H9 (cell line): ENCODE measurements at regions not wholly inside any gene's neighbourhood (a gene's known extent, or its start where the extent isn't known, plus 50 kb on each side); places are given as distances from the start of the nearest gene placed in this dataset.

Experiments
- DNase-seq: peaks from one replicate; pipeline ENCODE4 v3.0.0-alpha.2; 2017
- H2AFZ ChIP-seq: one replicate; pipeline ENCODE4 v1.6.1; 2013; ENCODE audit warnings: mild to moderate bottlenecking, low read length, control low read depth, moderate library complexity
- H2AK5ac ChIP-seq: 2 replicates; pipeline ENCODE4 v1.6.1; 2013; ENCODE audit warnings: low read length, control low read depth, mixed read lengths; ENCODE audit not compliant: insufficient read length
- H2BK120ac ChIP-seq: one replicate; pipeline ENCODE4 v1.6.1; 2013; ENCODE audit warnings: low read depth, mild to moderate bottlenecking, low read length, control low read depth, inconsistent platforms; ENCODE audit not compliant: poor library complexity, severe bottlenecking
- H2BK12ac ChIP-seq: 2 replicates; pipeline ENCODE4 v1.6.1; 2013; ENCODE audit warnings: low read length, control low read depth, mixed read lengths, low read depth; ENCODE audit not compliant: insufficient read length
- H2BK15ac ChIP-seq: 2 replicates; pipeline ENCODE4 v1.6.1; 2013; ENCODE audit warnings: low read depth, low read length, control low read depth
- H2BK20ac ChIP-seq: one replicate; pipeline ENCODE4 v1.6.1; 2013; ENCODE audit warnings: low read depth, mild to moderate bottlenecking, low read length, control low read depth, inconsistent platforms; ENCODE audit not compliant: poor library complexity, severe bottlenecking
- H2BK5ac ChIP-seq: 2 replicates; pipeline ENCODE4 v1.6.1; 2013; ENCODE audit warnings: low read length, control low read depth, mixed read lengths; ENCODE audit not compliant: insufficient read length
- H3K14ac ChIP-seq: 2 replicates; pipeline ENCODE4 v1.6.1; 2013; ENCODE audit warnings: low read length, control low read depth; ENCODE audit not compliant: insufficient read depth
- H3K18ac ChIP-seq: 2 replicates; pipeline ENCODE4 v1.6.1; 2013; ENCODE audit warnings: low read depth, mild to moderate bottlenecking, mixed read lengths, low read length, control low read depth; ENCODE audit not compliant: insufficient read length
- H3K23ac ChIP-seq: 2 replicates; pipeline ENCODE4 v1.6.1; 2013; ENCODE audit warnings: low read length, control low read depth, mixed read lengths, low read depth; ENCODE audit not compliant: insufficient read length
- H3K23me2 ChIP-seq: 2 replicates; pipeline ENCODE4 v1.6.1; 2013; ENCODE audit warnings: low read depth, mild to moderate bottlenecking, mixed read lengths, low read length, control low read depth; ENCODE audit not compliant: insufficient read length, poor library complexity, severe bottlenecking
- H3K27ac ChIP-seq: 2 replicates; pipeline ENCODE4 v1.5.1; 2013; ENCODE audit warnings: low read length, control low read depth, mixed read lengths, low read depth; ENCODE audit not compliant: insufficient read length
- H3K27me3 ChIP-seq: 2 replicates; pipeline ENCODE4 v1.6.1; 2013; ENCODE audit warnings: low read length, control low read depth, inconsistent platforms; ENCODE audit not compliant: insufficient read depth
- H3K4ac ChIP-seq: 2 replicates; pipeline ENCODE4 v1.6.1; 2013; ENCODE audit warnings: low read depth, mild to moderate bottlenecking, control low read depth, inconsistent platforms, low read length, moderate library complexity
- H3K4me1 ChIP-seq: 2 replicates; pipeline ENCODE4 v1.6.1; 2013; ENCODE audit warnings: low read length, control low read depth, inconsistent platforms; ENCODE audit not compliant: insufficient read depth
- H3K4me2 ChIP-seq: 2 replicates; pipeline ENCODE4 v1.6.1; 2013; ENCODE audit warnings: low read length, control low read depth, mixed read lengths; ENCODE audit not compliant: insufficient read length, insufficient read depth
- H3K56ac ChIP-seq: 2 replicates; pipeline ENCODE4 v1.6.1; 2013; ENCODE audit warnings: low read depth, mild to moderate bottlenecking, mixed read lengths, low read length, control low read depth; ENCODE audit not compliant: insufficient read length
- H3K79me1 ChIP-seq: 2 replicates; pipeline ENCODE4 v1.6.1; 2013; ENCODE audit warnings: low read depth, mild to moderate bottlenecking, moderate library complexity, low read length, control low read depth, inconsistent platforms; ENCODE audit not compliant: insufficient read depth, poor library complexity, severe bottlenecking
- H3K79me2 ChIP-seq: 2 replicates; pipeline ENCODE4 v1.6.1; 2013; ENCODE audit warnings: low read length, control low read depth, inconsistent platforms; ENCODE audit not compliant: insufficient read depth
- H3K9ac ChIP-seq: 2 replicates; pipeline ENCODE4 v1.6.1; 2013; ENCODE audit warnings: low read length, control low read depth, mixed read lengths; ENCODE audit not compliant: insufficient read length; ENCODE audit errors: extremely low read depth
- H3K9me3 ChIP-seq: one replicate; pipeline ENCODE4 v1.6.1; 2013; ENCODE audit warnings: low read depth, low read length, inconsistent platforms; ENCODE audit not compliant: control insufficient read depth
- H3T11ph ChIP-seq: one replicate; pipeline ENCODE4 v1.6.1; 2013; ENCODE audit warnings: mild to moderate bottlenecking, low read length, control low read depth, inconsistent platforms
- H4K20me1 ChIP-seq: one replicate; pipeline ENCODE4 v1.6.1; 2013; ENCODE audit not compliant: control insufficient read depth, insufficient read length, insufficient read depth
- H4K5ac ChIP-seq: 2 replicates; pipeline ENCODE4 v1.6.1; 2013; ENCODE audit warnings: low read depth, mild to moderate bottlenecking, mixed read lengths, low read length, control low read depth; ENCODE audit not compliant: insufficient read length
- H4K8ac ChIP-seq: replicated peaks from 2 replicates; pipeline ENCODE4 v1.6.1; 2013; ENCODE audit warnings: low read length, control low read depth, mixed read lengths, low read depth; ENCODE audit not compliant: insufficient read length
- H4K91ac ChIP-seq: 2 replicates; pipeline ENCODE4 v1.6.1; 2013; ENCODE audit warnings: low read depth, mild to moderate bottlenecking, moderate library complexity, mixed read lengths, low read length, control low read depth; ENCODE audit not compliant: insufficient read length
- H3K27ac Mint-ChIP-seq, 3 experiments: 2 replicates in 2 of 3; 3 replicates in 1 of 3; pipeline ENCODE4 v1.8.0; 2020 to 2021; ENCODE audit warnings: mixed read lengths in 3 of 3, mild to moderate bottlenecking in 1 of 3, moderate library complexity in 1 of 3
- H3K27me3 Mint-ChIP-seq: 2 replicates; pipeline ENCODE4 v1.8.0; 2021; ENCODE audit warnings: low read depth, mild to moderate bottlenecking, moderate library complexity, mixed read lengths
- H3K36me3 Mint-ChIP-seq, 3 experiments: 2 replicates in 2 of 3; 3 replicates in 1 of 3; pipeline ENCODE4 v1.8.0; 2020 to 2021; ENCODE audit warnings: low read depth in 3 of 3, mixed read lengths in 3 of 3; ENCODE audit not compliant: insufficient read depth in 1 of 3
- H3K4me1 Mint-ChIP-seq, 2 experiments: 2 replicates each; pipeline ENCODE4 v1.8.0; 2020; ENCODE audit warnings: mixed read lengths in 2 of 2
- H3K4me3 Mint-ChIP-seq, 2 experiments: 2 replicates in 1 of 2; 3 replicates in 1 of 2; pipeline ENCODE4 v1.8.0; 2020 to 2021; ENCODE audit warnings: mild to moderate bottlenecking in 2 of 2, mixed read lengths in 2 of 2, moderate library complexity in 1 of 2
- H3K9me3 Mint-ChIP-seq, 2 experiments: 2 replicates in 1 of 2; 3 replicates in 1 of 2; pipeline ENCODE4 v1.8.0; 2020; ENCODE audit warnings: mild to moderate bottlenecking in 2 of 2, mixed read lengths in 2 of 2, moderate library complexity in 1 of 2
- WGBS: extraction: QIAGEN DNeasy Blood & Tissue Kit; methylation state at CpG from one replicate; pipeline ENCODE4 v1.1.7; 2013; ENCODE audit warnings: missing lambda C conversion rate, low lambda C conversion rate, mixed read lengths; ENCODE audit not compliant: insufficient read length; ENCODE audit errors: extremely low coverage; 5-methylcytosine and 5-hydroxymethylcytosine counted together
- TF ChIP-seq, protein P1 (sequence below): fragments of 200-600 bp; sonication (generic); conservative IDR thresholded peaks from 3 replicates; pipeline ENCODE4 v1.8.0; 2021; ENCODE audit warnings: antibody characterized with exemption, mild to moderate bottlenecking

DNA sequence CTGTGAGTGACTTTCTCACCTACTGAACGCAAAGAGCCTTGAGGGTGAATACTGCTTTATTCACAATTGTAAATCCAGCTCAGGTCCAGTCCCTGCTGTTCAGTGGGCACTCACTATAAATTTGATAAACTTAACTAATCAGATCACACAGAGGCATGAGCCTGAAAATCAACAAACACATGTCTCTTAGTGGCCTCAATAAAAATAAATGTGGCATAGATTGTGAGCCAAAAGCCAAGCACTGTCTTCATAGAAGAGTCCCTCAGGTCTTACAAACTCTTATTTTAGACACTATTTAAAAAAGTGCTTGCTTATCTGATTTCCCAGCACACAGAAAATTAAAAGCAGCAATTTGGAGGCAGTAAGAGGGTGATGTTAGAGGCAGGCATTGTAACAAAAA, 957.7 kb downstream of the SLITRK5 start:
- Histone ChIP-seq H3K4me2 (no peak overlapping the region), H3K79me2 (no peaks in the 10 kb centered on the region), H3K18ac (no peak overlapping the region), H3K4ac (no peak overlapping the region), H2BK20ac (no peak overlapping the region), H3K9ac (no peak overlapping the region), H3K14ac (no peak overlapping the region), H4K20me1 (no peaks in the 10 kb centered on the region), H3K23ac (no peak overlapping the region), H3K56ac (no peak overlapping the region), H2BK12ac (no peak overlapping the region), H2AFZ (no peak overlapping the region), H2BK5ac (no peak overlapping the region), H3K4me1 (no peaks in the 10 kb centered on the region), H3T11ph (no peak overlapping the region), H3K23me2 (no peaks in the 10 kb centered on the region), H3K27ac (no peak overlapping the region), H3K79me1 (no peaks in the 10 kb centered on the region), H4K5ac (no peak overlapping the region), H2BK15ac (no peak overlapping the region), H2AK5ac (no peak overlapping the region), H2BK120ac (no peak overlapping the region), H4K91ac (no peak overlapping the region), H3K27me3 (no peaks in the 10 kb centered on the region), H3K9me3 (no peaks in the 10 kb centered on the region), H4K8ac (no peak overlapping the region)
- H3K9me3 Mint-ChIP-seq = peaks cover 3 to 5% of the 10 kb centered on the region in 2 experiments; a peak in 3 of 5 replicates
- no peak for DNase-seq
- H3K27me3 Mint-ChIP-seq = no peaks in the 10 kb centered on the region
- no peak overlapping the region for H3K4me3 Mint-ChIP-seq
- H3K4me1 Mint-ChIP-seq = no peaks in the 10 kb centered on the region
- no peak overlapping the region for H3K27ac Mint-ChIP-seq
- no CpG with 5 or more reads among the region's 1 CpG for WGBS
- H3K36me3 Mint-ChIP-seq = peaks cover 0 to 7% (median 4%) of the 10 kb centered on the region in 3 experiments; a peak in 2 of 7 replicates
- TF ChIP-seq, protein P1, sequence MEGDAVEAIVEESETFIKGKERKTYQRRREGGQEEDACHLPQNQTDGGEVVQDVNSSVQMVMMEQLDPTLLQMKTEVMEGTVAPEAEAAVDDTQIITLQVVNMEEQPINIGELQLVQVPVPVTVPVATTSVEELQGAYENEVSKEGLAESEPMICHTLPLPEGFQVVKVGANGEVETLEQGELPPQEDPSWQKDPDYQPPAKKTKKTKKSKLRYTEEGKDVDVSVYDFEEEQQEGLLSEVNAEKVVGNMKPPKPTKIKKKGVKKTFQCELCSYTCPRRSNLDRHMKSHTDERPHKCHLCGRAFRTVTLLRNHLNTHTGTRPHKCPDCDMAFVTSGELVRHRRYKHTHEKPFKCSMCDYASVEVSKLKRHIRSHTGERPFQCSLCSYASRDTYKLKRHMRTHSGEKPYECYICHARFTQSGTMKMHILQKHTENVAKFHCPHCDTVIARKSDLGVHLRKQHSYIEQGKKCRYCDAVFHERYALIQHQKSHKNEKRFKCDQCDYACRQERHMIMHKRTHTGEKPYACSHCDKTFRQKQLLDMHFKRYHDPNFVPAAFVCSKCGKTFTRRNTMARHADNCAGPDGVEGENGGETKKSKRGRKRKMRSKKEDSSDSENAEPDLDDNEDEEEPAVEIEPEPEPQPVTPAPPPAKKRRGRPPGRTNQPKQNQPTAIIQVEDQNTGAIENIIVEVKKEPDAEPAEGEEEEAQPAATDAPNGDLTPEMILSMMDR = no peak
